ENCODE measurements at regions not wholly inside any gene's neighbourhood (a gene's known extent, or its start where the extent isn't known, plus 50 kb on each side); places are given as distances from the start of the nearest gene placed in this dataset.

DNA sequence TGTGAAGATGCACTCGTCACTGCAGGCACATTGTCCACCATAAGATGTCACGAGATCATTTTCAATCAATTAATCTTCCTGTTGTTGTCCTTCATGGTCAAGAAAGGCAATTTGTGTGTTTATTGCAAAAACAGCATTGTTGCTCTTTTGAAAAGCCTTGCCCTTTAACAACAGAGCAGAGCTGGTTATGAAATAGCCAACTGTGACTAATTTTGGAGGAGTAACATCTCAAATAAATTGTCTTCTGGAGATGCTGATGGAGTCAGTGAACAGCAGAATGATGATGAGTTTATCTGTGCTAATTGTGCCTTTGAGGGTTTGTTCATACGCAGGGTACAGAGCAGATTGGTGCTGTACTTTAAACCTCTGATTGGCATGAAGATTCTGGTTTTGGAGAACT lies 88.3 kb upstream of the E2F7 start:
- DNase-seq (ENCODE audit: low spot score) = no peak
- Histone ChIP-seq H3K79me2 (no peaks in the 10 kb centered on the region), H3K9me2 (replicated peaks; ENCODE audit: insufficient read depth) (no peaks in the 10 kb centered on the region), H3K4me2 (no peak overlapping the region), H3K4me1 (ENCODE audit: insufficient read depth) (no peaks in the 10 kb centered on the region), H3K4me3 (no peak overlapping the region), H3K36me3 (replicated peaks; ENCODE audit: insufficient read depth, low read depth) (no peaks in the 10 kb centered on the region), H3K9me3 (ENCODE audit: low read depth) (no peaks in the 10 kb centered on the region), H3K27me3 (no peaks in the 10 kb centered on the region), H3K27ac (no peak overlapping the region), H4K20me1 (ENCODE audit: insufficient read depth, poor library complexity, severe bottlenecking) (no peaks in the 10 kb centered on the region), H2AFZ (no peak overlapping the region)
- WGBS (ENCODE audit: low lambda C conversion rate, missing lambda C conversion rate) = 92% methylated on average over 3 of the region's 3 CpGs
- no peak for TF ChIP-seq EZH2 (IDR thresholded peaks at IDR 0.05; ENCODE audit: borderline replicate concordance)
- no peak for TF ChIP-seq EZH2phosphoT487 (IDR thresholded peaks at IDR 0.05; ENCODE audit: low read depth, severe bottlenecking, unreplicated experiment)
- TF ChIP-seq, protein P1, sequence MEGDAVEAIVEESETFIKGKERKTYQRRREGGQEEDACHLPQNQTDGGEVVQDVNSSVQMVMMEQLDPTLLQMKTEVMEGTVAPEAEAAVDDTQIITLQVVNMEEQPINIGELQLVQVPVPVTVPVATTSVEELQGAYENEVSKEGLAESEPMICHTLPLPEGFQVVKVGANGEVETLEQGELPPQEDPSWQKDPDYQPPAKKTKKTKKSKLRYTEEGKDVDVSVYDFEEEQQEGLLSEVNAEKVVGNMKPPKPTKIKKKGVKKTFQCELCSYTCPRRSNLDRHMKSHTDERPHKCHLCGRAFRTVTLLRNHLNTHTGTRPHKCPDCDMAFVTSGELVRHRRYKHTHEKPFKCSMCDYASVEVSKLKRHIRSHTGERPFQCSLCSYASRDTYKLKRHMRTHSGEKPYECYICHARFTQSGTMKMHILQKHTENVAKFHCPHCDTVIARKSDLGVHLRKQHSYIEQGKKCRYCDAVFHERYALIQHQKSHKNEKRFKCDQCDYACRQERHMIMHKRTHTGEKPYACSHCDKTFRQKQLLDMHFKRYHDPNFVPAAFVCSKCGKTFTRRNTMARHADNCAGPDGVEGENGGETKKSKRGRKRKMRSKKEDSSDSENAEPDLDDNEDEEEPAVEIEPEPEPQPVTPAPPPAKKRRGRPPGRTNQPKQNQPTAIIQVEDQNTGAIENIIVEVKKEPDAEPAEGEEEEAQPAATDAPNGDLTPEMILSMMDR (IDR thresholded peaks at IDR 0.05; ENCODE audit: poor library complexity) = no peak

DNA sequence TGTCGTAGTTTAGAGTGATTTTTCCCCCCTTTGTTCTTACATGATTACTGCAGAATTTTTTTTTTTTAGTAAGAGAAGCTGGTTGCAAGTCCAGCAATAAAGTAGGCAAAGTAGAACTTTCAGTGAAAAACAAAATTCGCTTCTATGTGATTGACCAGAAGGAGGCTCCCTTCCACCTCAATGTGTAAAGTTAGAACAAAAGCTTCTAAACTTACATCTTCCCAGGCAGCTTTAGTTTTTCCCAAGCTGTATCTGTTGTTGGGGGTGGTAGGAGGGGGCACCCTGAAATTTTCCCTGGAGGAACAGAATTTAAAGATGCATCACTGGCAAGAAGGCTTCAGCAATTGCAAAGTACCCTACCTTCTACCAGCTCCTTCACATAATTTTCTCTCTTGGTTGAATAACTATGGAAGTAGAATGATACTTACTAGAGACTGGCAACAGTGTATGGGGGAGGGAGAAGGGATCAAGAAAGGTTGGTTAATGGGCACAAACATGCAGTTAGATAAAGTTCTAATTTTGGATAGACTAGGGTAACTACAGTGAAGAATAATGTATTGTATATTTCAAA lies 87.3 kb upstream of the E2F7 start:
- H4K20me1 ChIP-seq (ENCODE audit: insufficient read depth, poor library complexity, severe bottlenecking) = no peaks in the 10 kb centered on the region
- no peak overlapping the region for H3K27ac ChIP-seq
- no peaks in the 10 kb centered on the region for H3K27me3 ChIP-seq
- TF ChIP-seq, protein P1 (IDR thresholded peaks at IDR 0.05; ENCODE audit: poor library complexity) = peak; percentile 74
- TF ChIP-seq EZH2phosphoT487 (IDR thresholded peaks at IDR 0.05; ENCODE audit: low read depth, severe bottlenecking, unreplicated experiment) = no peak
- H3K9me2 ChIP-seq (replicated peaks; ENCODE audit: insufficient read depth) = no peaks in the 10 kb centered on the region
- H3K4me3 ChIP-seq = no peak overlapping the region
- no peak overlapping the region for H3K4me2 ChIP-seq
- H3K9me3 ChIP-seq (ENCODE audit: low read depth) = no peaks in the 10 kb centered on the region
- no peaks in the 10 kb centered on the region for H3K79me2 ChIP-seq
- no peaks in the 10 kb centered on the region for H3K36me3 ChIP-seq (replicated peaks; ENCODE audit: insufficient read depth, low read depth)
- no peaks in the 10 kb centered on the region for H3K4me1 ChIP-seq (ENCODE audit: insufficient read depth)
- H2AFZ ChIP-seq = no peak overlapping the region
- 7% methylated on average over 2 of the region's 2 CpGs for WGBS (ENCODE audit: low lambda C conversion rate, missing lambda C conversion rate)
- DNase-seq (ENCODE audit: low spot score) = peak; percentile 59

DNA sequence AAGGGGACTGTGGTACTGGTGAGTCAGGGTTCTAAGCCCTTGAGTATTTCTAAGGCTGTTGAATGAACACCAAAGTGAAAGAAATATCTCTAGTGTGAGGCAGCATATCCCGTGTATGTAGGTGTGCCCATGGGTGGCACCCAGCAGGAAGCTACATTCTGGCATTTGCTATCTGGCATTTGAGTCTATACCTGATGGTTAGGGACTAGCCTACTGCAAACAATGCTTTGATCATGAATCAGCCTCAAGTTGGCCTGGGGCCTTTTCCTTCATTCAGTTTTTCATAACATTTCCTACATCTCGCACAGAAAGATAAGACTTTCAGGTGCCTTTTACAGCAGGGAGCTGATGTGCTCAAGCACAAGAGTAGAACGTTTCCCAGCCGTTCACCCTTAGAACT lies 85.7 kb upstream of the E2F7 start:
- WGBS (ENCODE audit: low lambda C conversion rate, missing lambda C conversion rate) = 58% methylated on average over 4 of the region's 4 CpGs
- no peak overlapping the region for H3K4me2 ChIP-seq
- TF ChIP-seq EZH2 (IDR thresholded peaks at IDR 0.05; ENCODE audit: borderline replicate concordance) (no peak), EZH2phosphoT487 (IDR thresholded peaks at IDR 0.05; ENCODE audit: low read depth, severe bottlenecking, unreplicated experiment) (no peak)
- TF ChIP-seq, protein P1 (IDR thresholded peaks at IDR 0.05; ENCODE audit: poor library complexity) = no peak
- no peak overlapping the region for H3K4me3 ChIP-seq
- H3K4me1 ChIP-seq (ENCODE audit: insufficient read depth) = no peaks in the 10 kb centered on the region
- DNase-seq (ENCODE audit: low spot score) = no peak
- no peak overlapping the region for H3K27ac ChIP-seq
- H3K79me2 ChIP-seq = no peaks in the 10 kb centered on the region
- H2AFZ ChIP-seq = no peak overlapping the region
- no peaks in the 10 kb centered on the region for H3K9me3 ChIP-seq (ENCODE audit: low read depth)
- H3K9me2 ChIP-seq (replicated peaks; ENCODE audit: insufficient read depth) = no peaks in the 10 kb centered on the region
- no peaks in the 10 kb centered on the region for H3K36me3 ChIP-seq (replicated peaks; ENCODE audit: insufficient read depth, low read depth)
- H3K27me3 ChIP-seq = no peaks in the 10 kb centered on the region
- no peaks in the 10 kb centered on the region for H4K20me1 ChIP-seq (ENCODE audit: insufficient read depth, poor library complexity, severe bottlenecking)

DNA sequence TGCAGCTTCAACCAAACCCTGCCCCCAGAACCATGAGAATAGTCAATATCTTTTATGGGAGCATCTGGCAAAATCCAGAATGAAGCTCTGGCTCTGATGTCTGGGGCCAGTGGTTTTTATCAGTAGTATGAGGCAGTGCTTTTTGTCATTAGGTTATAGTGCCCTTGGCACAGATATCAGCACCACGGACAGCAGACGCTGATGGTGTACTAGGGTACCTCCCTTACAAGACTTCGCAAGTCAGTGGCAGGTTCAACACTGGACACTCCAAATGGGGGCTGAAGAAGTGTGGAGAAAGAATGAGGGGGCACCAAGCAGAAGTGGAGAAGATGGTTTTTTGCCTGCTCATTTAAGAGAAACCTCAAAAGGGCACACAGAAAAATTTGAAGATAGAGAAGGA lies 68.2 kb upstream of the E2F7 start:
- no peak overlapping the region for H3K4me3 ChIP-seq
- no peak overlapping the region for H2AFZ ChIP-seq
- H3K9me2 ChIP-seq (replicated peaks; ENCODE audit: insufficient read depth) = no peaks in the 10 kb centered on the region
- H3K4me2 ChIP-seq = no peak overlapping the region
- no peaks in the 10 kb centered on the region for H3K36me3 ChIP-seq (replicated peaks; ENCODE audit: insufficient read depth, low read depth)
- peak; percentile 76 for DNase-seq (ENCODE audit: low spot score)
- no peaks in the 10 kb centered on the region for H3K79me2 ChIP-seq
- H3K9me3 ChIP-seq (ENCODE audit: low read depth) = no peaks in the 10 kb centered on the region
- no peaks in the 10 kb centered on the region for H4K20me1 ChIP-seq (ENCODE audit: insufficient read depth, poor library complexity, severe bottlenecking)
- H3K27ac ChIP-seq = no peak overlapping the region
- no peaks in the 10 kb centered on the region for H3K27me3 ChIP-seq
- no peaks in the 10 kb centered on the region for H3K4me1 ChIP-seq (ENCODE audit: insufficient read depth)
- TF ChIP-seq EZH2phosphoT487 (IDR thresholded peaks at IDR 0.05; ENCODE audit: low read depth, severe bottlenecking, unreplicated experiment) (no peak), EZH2 (IDR thresholded peaks at IDR 0.05; ENCODE audit: borderline replicate concordance) (no peak)
- TF ChIP-seq, protein P1 (IDR thresholded peaks at IDR 0.05; ENCODE audit: poor library complexity) = no peak
- WGBS (ENCODE audit: low lambda C conversion rate, missing lambda C conversion rate) = 14% methylated on average over 3 of the region's 3 CpGs
